Amygdala (tissue), 56 donors: ENCODE measurements at regions not wholly inside any gene's neighbourhood (a gene's known extent, or its start where the extent isn't known, plus 50 kb on each side); places are given as distances from the start of the nearest gene placed in this dataset.
A peak's percentile ranks its signal among the peaks of the same experiment; 100 is the strongest.
"Not testable (repeated sequence)": the region's sequence is repeated elsewhere in the genome, so short reads cannot be mapped to it uniquely, and the experiment has no call there.

Source experiments
- DNase-seq, 56 donors: peaks; one replicate each; lab custom pipeline; 2025; lab: John Stamatoyannopoulos, UW

DNA sequence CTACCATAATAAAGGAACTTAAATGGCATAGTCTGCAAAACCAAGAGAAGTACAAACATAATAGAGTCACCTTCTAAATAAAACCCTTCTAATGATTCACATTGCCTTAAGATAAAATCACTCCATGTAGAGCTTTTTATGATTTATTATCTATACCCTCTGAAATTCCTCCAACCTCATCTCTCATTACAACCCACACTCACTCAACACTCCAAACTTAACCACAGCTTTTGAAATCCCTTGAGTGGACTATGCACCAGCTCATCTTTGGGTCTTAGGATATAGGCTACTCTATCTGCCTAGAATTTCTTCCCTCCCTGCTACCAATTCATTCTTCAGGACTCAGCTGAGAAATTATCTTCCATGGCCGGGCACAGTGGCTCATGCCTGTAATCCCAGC, 122.5 kb downstream of the CETN3 start:
- no peak for DNase-seq

DNA sequence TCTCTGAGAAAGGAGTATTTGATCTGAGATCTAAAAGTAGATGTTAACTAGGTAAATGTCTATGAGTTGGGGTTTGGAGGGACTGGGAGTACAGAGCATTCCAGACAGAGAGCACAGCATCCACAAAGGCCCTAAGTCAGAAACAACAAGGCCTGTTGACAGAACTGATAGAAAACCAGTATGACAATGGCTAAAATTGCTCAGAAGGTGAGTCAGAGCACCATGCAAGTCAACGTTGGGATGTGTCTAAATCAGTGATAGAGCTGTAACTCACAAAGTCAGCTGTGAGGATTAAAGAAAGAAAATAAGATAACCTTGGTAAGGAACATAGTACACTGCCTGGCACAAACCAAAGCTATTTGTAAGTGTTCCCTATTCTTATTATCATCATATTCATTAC, 124.0 kb downstream of the CETN3 start:
- DNase-seq, result no peak

DNA sequence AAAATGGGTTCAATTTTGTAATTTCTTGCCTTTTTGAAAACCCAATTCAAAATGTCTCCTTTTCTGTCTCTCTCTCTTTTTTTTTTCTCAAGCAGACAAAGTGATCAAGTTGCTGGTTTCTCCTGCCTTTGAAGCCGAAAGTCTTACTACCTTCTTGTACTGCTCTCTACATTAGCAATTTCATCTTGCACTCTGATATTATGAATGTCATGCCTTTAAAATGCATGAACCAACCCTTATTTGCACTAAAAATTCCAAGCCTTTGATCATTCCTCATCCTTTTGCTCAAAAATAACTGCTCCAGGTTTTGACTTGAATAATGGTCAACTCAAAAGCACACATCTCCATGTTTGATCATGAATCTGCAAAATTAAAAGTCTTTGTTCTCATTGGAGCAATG, 125.2 kb downstream of the CETN3 start:
- no peak for DNase-seq

DNA sequence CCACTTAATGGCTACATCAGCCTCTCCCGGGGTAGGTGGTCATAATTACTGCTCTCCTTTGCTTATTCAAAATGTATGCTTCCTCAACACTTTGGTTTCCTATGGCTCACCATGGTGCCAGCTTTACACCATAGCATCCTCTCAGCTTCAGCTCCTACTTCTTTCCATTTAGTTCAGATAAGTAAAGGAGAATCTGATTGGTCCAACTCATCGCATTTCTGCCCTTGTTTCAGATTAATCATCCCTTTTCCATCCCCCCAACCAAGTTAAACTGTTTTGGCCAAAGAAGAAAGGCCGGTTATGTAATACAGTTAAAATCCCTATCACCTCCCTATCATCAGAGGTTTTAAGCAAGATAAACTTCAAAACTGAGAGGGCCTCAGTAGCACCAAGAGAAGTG, 130.5 kb downstream of the CETN3 start:
- no peak for DNase-seq

DNA sequence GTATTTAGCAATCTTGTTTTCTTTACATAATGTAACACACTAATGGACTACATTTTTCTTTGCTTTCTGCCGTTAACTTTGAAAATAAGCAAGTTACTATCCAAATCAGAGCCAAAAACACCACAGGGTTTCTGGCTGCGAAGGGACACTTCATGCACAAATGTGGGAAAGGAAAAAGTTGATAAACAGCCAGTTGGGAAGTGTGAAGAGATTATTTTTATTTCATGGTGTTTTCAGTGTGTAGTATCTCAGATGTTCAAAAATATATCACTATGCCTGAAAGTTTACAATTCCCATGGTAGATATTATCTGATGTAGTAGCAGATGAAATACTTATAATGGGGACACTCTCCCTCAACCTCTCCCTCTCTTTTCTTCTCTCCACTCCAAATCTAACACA, 135.3 kb downstream of the CETN3 start:
- peak in 2 of 56 donors; percentile 0 to 14 for DNase-seq

DNA sequence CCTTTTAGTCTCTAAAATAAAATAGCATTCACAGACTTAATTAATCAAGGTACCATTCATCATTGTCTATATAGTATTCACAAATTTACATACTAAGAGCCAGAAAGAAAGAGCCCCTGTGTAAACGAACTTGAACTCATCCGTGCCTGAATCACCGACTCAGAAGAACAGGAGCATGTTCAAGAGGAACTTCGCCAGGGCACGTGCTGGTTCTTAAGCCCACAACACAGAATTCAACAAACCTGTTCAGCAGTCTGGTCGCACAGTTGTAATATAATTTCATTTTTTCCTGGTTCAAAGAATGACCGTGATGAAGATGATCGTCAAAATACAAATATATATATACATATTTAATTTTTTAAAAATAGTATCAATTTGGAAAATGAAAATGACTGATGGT, 141.9 kb downstream of the CETN3 start:
- no peak for DNase-seq

DNA sequence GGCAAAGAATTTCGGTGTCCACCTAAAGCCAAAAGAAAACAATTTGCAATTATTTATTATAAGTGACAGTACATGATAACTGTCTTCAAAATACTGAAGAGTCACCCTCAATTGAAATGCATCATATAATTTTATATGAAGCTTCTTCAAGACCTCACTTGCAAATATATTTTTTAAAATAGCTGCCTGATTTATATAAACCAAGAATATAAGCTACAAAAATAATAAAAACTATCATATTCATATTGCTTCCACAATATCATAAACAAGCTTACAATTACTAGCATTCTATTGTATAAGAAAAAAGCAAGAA, 144.1 kb downstream of the CETN3 start:
- no peak for DNase-seq

DNA sequence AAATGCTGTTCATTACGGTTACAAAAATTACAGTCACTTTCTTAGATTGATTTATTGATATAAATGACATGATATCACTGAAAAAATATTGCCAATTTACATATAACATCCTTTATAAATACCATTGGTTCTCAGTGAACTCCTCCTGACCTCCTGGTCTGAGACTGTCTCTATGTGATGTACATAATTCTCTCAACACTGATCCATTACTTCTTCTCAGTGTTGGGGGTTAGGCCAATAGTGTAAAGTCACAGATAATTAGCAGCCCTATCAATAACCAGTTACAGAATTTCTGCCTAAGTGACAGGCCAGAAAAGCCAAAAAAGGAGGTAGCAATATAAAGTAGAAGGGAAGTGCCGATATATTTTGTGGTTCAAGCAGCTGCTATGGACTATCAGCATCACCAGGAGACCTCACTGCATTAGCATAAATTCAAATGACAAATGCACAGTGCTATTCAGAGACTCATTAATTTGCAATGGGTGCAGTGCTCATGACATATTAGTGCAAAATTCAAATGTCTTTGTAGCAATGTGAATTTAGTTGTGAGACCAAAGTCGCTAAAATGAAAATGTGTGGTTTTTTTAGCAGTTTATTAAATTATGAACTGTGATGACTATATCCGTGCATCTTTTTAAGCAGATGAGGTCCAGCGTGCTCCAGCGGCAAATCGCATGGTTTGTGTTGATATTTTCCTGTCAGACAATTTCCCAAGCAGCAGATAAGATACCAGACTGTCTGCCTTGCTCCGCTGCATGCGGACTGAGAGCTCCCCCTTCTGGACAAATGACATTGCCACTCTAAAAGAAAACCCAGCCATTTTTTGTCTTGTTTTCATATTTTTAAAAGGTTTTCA, 144.6 kb downstream of the CETN3 start:
- peak in 49 of 56 donors; percentile 0 to 80 (median 27) for DNase-seq

DNA sequence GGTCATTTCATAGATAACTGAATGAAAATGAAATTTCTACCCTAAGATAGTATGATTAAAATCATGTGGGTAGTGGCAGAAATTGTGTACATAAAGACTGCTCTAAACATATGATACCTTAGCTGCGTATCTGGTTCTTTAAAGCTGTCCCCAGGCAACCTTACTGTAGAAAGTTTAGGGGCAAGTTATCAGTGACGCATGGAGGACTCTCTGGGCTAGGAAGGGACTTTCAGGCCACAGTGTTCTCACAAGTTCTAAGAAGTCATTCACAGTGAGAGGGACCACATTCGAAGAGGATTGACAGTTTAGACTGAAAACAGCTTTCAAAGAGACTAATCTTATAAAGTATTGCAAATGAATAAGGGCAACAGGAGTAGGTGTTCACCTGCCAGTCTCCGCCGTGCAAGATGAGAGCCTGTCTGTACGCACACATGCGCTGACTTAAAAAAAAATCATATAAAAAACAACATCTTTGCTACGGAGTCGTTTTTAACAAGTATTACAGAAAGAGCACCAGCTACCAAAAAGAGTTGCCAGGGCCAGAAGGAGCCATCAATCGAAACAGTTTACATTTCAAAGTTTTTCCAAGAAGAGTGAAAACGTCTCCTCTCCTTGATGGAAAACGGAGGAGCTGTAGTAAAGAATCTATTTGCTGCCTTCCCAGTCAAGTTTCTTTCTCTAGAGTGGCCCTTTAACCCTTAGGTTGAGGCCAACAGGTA, 146.3 kb downstream of the CETN3 start:
- no peak for DNase-seq

DNA sequence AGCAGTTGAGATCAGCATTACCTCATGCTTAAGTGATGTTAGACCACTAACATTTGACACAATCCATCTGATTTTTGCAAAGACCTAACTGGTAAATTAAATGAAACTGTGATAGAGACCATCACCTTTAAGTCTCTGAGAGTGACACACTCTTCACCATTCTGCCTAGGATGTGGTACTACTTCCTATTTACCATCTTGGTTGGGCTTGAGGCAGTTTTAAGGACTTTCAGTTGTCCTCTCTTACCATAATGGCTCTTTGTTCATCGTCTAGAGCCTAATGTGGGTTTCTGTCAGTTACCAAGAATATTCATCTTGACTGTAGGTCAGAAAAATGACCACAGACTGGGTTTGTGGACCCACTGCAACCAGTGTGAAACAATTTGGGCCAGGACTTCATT, 158.1 kb downstream of the CETN3 start:
- no peak for DNase-seq

DNA sequence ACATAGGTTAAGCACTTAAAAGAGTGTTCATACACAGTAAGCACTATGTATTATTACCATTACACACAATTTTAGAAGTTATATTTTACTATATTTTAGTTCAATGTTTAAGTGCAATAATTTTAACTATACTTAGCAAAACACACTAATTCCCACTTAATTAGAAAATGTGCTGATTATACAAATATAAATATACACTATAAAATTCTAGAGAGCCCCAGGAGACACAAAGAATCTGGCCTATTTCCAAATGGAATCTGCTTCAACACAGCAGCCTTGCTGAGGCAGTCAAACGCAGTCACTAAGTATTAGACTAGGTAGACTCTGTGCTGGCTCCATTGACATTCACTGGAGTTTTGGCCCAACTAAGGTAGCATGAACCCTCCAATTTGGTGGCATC, 160.9 kb downstream of the CETN3 start:
- DNase-seq, result no peak

DNA sequence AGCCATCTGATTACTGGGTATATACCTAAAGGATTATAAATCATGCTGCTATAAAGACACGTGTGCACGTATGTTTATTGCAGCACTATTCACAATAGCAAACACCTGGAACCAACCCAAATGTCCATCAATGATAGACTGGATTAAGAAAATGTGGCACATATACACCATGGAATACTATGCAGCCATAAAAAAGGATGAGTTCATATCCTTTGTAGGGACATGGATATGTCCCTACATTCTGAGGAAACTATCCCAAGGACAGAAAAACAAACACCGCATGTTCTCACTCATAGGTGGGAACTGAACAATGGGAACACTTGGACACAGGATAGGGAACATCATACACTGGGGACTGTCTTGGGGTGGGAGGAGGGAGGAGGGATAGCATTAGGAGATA, 165.7 kb downstream of the CETN3 start:
- not testable (repeated sequence) for DNase-seq

DNA sequence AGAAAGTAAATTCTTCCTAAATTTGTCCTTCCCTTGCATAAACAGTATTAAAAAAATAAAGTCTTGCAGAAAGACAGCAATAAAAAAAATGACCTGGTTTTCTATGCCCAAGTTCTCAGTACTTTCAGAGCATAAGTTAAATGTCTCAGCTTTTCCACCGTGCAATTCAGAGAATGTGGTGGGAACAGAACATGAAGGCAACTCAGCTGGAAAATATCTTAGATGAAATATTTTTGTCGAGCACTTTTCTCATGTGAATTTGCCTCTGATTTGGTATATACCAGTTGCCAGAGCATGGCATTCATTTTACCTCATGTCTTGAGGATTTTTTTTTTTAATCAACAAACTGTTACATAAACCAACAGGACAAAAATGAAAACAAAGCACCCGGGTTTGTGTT, 176.1 kb downstream of the CETN3 start:
- no peak for DNase-seq

DNA sequence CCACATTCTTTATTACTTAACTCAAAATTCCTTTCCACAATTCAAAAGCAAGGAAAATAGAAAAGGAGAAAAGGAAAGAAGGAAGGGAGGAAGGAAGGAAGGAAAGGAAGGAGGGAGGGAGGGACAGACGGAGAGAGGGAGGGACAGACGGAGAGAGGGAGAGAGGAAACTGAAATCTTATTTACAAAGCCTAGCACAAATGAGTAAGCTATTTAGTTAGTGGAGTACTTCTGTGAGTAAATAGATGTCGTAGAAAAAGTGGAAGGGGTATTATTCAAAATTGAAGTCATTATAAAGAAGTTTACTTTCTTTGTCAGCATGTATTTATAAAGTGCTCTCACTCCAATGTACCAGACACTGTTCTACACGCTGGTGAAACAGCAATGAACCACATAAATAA, 177.9 kb downstream of the CETN3 start:
- DNase-seq, result no peak

DNA sequence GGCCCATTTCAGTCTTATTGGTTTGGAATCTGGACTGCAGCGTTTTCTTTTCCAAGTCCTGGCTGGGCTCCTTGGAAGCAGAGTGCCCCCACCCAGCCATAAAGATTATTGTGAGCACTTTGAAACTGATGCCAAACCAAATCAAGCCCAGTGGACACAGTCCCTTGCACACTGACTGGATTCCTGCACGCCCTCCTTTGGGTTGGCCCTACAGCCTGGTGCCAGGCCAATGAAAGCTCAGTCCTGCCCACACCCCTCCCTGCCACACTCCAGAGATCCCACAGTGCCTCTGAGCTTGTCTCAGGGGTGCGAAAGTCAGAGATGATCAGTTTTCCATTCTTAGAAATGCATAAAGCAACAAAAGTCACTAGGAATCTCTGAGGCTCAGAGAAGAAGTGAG, 181.9 kb downstream of the CETN3 start:
- DNase-seq, result peak in 2 of 56 donors; percentile 1

DNA sequence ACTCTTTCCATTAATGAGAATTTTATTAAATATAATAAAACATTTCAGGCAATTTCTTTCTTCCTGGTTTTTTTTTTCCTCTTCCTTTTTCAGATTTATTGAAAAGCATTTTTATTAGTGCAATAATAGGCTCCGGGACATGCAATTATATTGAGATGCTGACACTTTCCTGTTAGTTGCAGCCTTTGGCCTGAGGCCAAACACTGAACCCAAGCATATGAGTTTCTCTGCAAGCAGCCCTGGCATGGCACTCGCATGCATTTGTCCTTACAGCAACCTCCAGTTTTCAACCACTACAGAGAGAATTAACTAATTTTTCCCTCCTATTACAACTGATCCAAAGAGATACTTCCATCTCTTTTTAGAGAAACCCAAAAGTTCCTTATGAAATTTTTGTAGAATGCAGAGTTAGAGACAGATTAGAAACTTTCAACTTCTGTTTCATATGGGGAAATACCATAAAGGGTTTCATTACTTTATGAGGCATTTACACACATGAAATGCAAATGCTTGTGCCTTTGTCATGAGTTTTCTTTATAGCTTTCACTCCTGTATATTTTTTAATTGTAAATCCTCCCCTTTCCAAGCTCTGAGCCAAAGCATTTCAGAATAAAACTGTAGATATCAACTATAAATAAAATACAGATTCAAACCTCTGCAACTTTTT, 183.0 kb downstream of the CETN3 start:
- DNase-seq, result peak in 2 of 56 donors; percentile 0 to 1

DNA sequence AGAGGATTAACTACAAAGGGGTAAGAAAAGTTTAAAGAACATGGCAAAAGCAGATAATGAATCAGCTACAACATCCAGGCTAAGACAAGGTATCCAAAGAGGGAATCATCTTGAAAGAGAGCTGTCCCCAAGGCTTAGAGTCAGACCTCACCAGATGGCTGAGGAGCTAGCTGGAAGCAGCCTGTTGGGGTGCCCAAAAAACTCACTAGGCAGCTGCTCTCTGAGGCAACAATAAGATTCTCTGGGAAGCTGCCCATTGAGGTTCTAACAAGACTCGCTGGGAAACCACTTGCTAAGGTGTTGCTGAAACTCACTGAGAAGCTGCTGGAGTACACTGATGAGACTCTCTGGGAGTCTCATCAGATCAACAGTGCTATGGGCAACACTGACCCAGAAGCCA, 185.2 kb downstream of the CETN3 start:
- DNase-seq, result no peak

DNA sequence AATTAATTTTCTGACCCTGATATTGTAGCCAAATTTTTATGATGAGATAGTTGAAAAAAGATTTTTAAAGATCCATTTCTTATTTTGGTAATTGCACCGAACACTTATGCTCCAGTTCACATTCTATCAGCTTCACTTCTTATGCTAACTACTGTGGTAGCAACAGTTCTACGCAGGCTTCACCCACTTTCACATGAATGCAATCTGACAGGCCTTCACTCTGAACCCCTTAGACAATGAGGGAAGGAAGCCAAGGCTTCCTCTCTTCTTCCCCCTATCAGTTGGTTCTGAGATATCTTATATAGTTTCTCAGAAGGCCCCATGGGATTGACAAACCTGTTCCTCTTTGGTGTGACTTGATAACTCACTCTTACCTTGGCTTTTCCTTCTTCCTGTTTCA, 185.8 kb downstream of the CETN3 start:
- DNase-seq, result no peak

DNA sequence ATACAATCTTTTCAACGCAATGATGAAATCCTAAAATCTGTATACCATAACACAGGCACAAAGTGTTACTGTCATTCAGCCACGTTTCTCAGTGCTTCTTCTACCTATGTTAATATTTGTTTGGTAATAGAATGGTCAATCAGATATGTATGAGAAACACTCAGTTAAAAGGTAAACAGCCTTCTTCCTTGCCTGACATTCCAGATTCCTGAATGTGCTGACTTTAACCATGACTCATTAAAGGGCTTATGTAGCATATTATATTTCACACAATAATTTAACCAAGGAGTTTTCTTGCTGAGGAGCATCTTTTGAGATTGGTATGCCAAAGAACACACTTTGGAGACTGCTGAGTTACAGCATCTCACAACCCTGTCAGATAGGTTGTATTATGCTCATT, 187.6 kb downstream of the CETN3 start:
- DNase-seq, result no peak

DNA sequence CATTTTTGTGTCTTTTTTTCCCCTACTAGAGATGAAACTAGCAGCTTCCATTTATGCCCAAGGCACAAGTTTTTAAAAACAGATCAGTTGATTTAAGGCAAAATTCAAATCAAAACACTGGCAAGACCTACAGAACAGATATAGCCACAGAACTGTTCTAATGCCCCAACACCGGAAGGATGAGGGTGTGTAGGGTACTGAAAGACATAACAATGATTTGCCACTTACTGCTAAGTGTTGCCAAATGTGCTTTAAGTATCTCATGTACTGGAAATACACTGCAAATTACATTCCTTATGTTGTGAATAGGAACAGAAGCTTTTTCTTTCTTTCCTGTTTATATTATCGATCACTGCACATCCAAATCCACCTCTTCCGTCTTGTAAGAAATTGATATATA, 189.0 kb downstream of the CETN3 start:
- no peak for DNase-seq

DNA sequence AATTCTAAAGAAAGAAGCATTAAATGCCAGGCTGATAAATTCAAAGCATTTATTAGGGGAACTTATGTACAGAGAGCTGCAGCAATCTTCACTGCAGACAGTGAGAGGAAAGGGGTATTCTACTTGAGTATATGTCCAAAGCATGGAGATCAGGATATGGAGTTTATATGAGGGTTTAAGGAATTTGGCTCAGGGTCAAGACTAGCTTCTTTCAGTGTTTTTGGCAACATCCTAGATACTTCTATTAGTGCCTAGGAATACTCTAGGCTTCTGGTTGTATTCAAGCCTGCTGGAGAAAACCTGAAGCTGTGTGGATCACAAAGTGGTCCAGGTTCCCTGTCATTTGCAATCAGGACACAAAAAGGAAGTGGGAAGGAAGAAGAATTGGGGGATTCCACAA, 194.6 kb downstream of the CETN3 start:
- DNase-seq, result no peak

DNA sequence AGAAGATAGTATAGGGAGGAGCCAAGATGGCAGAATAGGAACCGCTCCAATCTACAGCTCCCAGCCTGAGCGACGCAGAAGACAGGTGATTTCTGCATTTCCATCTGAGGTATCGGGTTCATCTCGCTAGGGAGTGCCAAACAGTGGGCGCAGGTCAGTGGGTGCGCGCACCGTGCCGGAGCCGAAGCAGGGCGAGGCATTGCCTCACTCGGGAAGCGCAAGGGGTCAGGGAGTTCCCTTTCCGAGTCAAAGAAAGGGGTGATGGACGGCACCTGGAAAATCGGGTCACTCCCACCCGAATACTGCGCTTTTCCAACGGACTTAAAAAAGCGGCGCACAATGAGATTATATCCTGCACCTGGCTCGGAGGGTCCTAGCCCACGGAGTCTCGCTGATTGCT, 201.2 kb downstream of the CETN3 start:
- DNase-seq, result not testable (repeated sequence)
